OCI-LY1 (cell line): ENCODE measurements at regions not wholly inside any gene's neighbourhood (a gene's known extent, or its start where the extent isn't known, plus 50 kb on each side); places are given as distances from the start of the nearest gene placed in this dataset.

Source experiments
- EZH2 ChIP-seq: fragments of 200-600 bp; sonication (generic), shearing (Covaris generic); IDR thresholded peaks from 2 replicates; pipeline ENCODE4 v1.8.0; 2017; ENCODE audit warnings: borderline replicate concordance, mixed run types, mild to moderate bottlenecking, antibody characterized with exemption, low read length, moderate library complexity, mixed read lengths
- TF ChIP-seq, protein P1 (sequence below): fragments of 200-600 bp; sonication (generic), shearing (Covaris generic); IDR thresholded peaks from 2 replicates; pipeline ENCODE4 v1.5.1; 2017; ENCODE audit warnings: mild to moderate bottlenecking, antibody characterized with exemption, low read length, moderate library complexity, mixed read lengths

DNA sequence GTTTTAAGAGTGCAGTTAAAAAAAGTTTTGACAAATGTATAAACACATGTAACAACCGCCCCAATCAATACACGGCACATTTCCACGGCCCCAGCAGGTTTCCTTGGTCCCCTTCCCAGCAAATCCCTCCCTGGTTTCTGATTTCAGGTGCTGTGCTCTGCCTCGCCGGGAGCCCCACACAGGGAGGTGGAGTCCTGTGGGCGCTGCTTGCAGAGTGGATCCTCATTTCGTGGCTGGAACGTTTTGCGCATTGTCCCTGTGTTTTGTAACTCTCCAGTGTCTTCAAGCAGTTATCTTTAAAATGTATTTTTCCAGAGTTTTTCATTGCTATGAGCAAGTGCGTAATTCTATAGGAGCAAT lies 124.8 kb downstream of the GALR1 start:
- TF ChIP-seq, protein P1, sequence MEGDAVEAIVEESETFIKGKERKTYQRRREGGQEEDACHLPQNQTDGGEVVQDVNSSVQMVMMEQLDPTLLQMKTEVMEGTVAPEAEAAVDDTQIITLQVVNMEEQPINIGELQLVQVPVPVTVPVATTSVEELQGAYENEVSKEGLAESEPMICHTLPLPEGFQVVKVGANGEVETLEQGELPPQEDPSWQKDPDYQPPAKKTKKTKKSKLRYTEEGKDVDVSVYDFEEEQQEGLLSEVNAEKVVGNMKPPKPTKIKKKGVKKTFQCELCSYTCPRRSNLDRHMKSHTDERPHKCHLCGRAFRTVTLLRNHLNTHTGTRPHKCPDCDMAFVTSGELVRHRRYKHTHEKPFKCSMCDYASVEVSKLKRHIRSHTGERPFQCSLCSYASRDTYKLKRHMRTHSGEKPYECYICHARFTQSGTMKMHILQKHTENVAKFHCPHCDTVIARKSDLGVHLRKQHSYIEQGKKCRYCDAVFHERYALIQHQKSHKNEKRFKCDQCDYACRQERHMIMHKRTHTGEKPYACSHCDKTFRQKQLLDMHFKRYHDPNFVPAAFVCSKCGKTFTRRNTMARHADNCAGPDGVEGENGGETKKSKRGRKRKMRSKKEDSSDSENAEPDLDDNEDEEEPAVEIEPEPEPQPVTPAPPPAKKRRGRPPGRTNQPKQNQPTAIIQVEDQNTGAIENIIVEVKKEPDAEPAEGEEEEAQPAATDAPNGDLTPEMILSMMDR: no peak
- TF ChIP-seq EZH2: no peak
